BJ (cell line): ENCODE measurements at regions not wholly inside any gene's neighbourhood (a gene's known extent, or its start where the extent isn't known, plus 50 kb on each side); places are given as distances from the start of the nearest gene placed in this dataset. TPM values are rescaled to one million over a fixed set of nuclear protein-coding genes. Genes with fewer than 3 reads are reported as not detected.

Experiments used
- small RNA-seq: library from RNA; depleted of rRNA; stranded (forward); fragments of <200 nt; gene quantifications from one replicate; pipeline ENCODE3, GENCODE V24; 2012; ENCODE audit warnings: low replicate concordance, low read depth; ENCODE audit not compliant: insufficient read length

Small RNA genes in the stretch of these regions (small RNA-seq; reads per million reads assigned to genes)
- gene RNU6-413P, result not detected
